ENCODE measurements at regions not wholly inside any gene's neighbourhood (a gene's known extent, or its start where the extent isn't known, plus 50 kb on each side); places are given as distances from the start of the nearest gene placed in this dataset.

DNA sequence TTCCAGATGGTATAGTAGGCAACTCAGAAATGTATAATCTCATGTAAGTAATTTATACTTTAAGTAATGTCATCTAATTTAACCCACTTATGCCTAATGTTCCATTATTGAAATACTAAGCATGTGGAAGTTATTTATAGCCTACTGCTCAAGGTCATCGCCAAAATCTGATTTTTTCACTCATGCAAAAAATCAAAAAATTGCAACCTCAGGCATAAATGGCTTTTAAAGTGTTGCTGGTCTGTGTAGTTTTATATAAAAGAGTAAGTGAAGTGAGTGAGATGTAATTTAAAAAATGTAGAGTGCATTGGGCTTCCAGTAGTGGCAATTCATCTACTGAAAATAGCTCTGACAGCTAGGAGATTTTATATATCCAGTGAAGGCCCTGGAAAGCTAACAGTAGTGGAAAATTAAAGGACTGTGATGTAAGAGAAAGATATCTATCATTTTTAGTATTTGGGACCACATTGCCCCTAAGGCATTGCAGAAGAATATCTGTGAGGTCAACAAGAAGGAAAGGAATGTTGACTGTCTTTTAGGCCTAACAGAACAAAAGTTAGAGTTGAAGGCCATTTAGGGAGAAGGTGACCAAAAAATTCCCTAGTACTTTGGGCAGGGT is 624.5 kb upstream of the CHORDC1 start:
- H3F3A ChIP-seq (ENCODE audit: insufficient read depth, low read length), result no peaks in the 10 kb centered on the region
- no peak overlapping the region for H3K4me2 ChIP-seq (ENCODE audit: low read depth, low read length)
- no peaks in the 10 kb centered on the region for H3K79me2 ChIP-seq (ENCODE audit: low read length)
- H3K27ac ChIP-seq (ENCODE audit: low read length), result no peak overlapping the region
- H3K4me3 ChIP-seq (ENCODE audit: low read length), result no peak overlapping the region
- no peaks in the 10 kb centered on the region for H3K9me2 ChIP-seq (replicated peaks; ENCODE audit: insufficient read depth, low read length)
- H3K4me1 ChIP-seq (ENCODE audit: low read length), result no peaks in the 10 kb centered on the region
- no peaks in the 10 kb centered on the region for H4K20me1 ChIP-seq (ENCODE audit: insufficient read depth, low read length)
- no peaks in the 10 kb centered on the region for H3K27me3 ChIP-seq (replicated peaks; ENCODE audit: insufficient read depth, low read length)
- TF ChIP-seq, protein P1, sequence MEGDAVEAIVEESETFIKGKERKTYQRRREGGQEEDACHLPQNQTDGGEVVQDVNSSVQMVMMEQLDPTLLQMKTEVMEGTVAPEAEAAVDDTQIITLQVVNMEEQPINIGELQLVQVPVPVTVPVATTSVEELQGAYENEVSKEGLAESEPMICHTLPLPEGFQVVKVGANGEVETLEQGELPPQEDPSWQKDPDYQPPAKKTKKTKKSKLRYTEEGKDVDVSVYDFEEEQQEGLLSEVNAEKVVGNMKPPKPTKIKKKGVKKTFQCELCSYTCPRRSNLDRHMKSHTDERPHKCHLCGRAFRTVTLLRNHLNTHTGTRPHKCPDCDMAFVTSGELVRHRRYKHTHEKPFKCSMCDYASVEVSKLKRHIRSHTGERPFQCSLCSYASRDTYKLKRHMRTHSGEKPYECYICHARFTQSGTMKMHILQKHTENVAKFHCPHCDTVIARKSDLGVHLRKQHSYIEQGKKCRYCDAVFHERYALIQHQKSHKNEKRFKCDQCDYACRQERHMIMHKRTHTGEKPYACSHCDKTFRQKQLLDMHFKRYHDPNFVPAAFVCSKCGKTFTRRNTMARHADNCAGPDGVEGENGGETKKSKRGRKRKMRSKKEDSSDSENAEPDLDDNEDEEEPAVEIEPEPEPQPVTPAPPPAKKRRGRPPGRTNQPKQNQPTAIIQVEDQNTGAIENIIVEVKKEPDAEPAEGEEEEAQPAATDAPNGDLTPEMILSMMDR (IDR thresholded peaks at IDR 0.05; ENCODE audit: low read length), result no peak
- TF ChIP-seq EZH2 (optimal IDR thresholded peaks at IDR 0.05; ENCODE audit: low read depth, low read length) (no peak), EZH2phosphoT487 (IDR thresholded peaks at IDR 0.05; ENCODE audit: low read length) (no peak)
- H3K9me3 ChIP-seq (replicated peaks; ENCODE audit: insufficient read depth, low read length), result no peaks in the 10 kb centered on the region
- no peak for DNase-seq
- H3K9ac ChIP-seq (ENCODE audit: low read length), result no peak overlapping the region
- no peak overlapping the region for H2AFZ ChIP-seq (ENCODE audit: low read length)
- H3K36me3 ChIP-seq (replicated peaks; ENCODE audit: insufficient read depth, low read length), result no peaks in the 10 kb centered on the region

DNA sequence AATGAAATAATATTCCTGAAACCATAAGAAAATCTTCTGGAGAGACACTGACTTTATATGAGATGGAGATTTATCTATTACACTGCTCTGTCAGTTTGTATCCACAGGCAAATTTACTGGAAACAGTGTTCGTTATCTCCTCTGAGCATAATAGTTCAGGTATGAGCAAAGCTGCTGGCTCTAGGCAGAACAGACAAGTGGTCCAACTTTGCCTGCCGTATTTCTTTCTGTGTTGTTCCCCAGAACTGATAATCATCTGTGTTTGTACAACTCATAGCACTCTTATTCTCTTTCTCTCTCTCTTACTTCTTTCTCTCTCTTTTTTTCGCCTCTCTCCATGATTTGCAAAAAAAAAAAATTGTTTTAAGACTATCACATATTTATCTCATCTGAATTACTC is 623.8 kb upstream of the CHORDC1 start:
- H3K79me2 ChIP-seq (ENCODE audit: low read length), result no peaks in the 10 kb centered on the region
- H3K9me3 ChIP-seq (replicated peaks; ENCODE audit: insufficient read depth, low read length), result no peaks in the 10 kb centered on the region
- H3K4me1 ChIP-seq (ENCODE audit: low read length), result no peaks in the 10 kb centered on the region
- no peak overlapping the region for H2AFZ ChIP-seq (ENCODE audit: low read length)
- no peak for DNase-seq
- no peaks in the 10 kb centered on the region for H3F3A ChIP-seq (ENCODE audit: insufficient read depth, low read length)
- no peaks in the 10 kb centered on the region for H3K9me2 ChIP-seq (replicated peaks; ENCODE audit: insufficient read depth, low read length)
- no peaks in the 10 kb centered on the region for H3K36me3 ChIP-seq (replicated peaks; ENCODE audit: insufficient read depth, low read length)
- H3K4me2 ChIP-seq (ENCODE audit: low read depth, low read length), result no peak overlapping the region
- TF ChIP-seq, protein P1 (IDR thresholded peaks at IDR 0.05; ENCODE audit: low read length), result no peak
- no peak for TF ChIP-seq EZH2phosphoT487 (IDR thresholded peaks at IDR 0.05; ENCODE audit: low read length)
- TF ChIP-seq EZH2 (optimal IDR thresholded peaks at IDR 0.05; ENCODE audit: low read depth, low read length), result no peak
- no peak overlapping the region for H3K4me3 ChIP-seq (ENCODE audit: low read length)
- H3K9ac ChIP-seq (ENCODE audit: low read length), result no peak overlapping the region
- H4K20me1 ChIP-seq (ENCODE audit: insufficient read depth, low read length), result no peaks in the 10 kb centered on the region
- H3K27ac ChIP-seq (ENCODE audit: low read length), result no peak overlapping the region
- H3K27me3 ChIP-seq (replicated peaks; ENCODE audit: insufficient read depth, low read length), result no peaks in the 10 kb centered on the region

DNA sequence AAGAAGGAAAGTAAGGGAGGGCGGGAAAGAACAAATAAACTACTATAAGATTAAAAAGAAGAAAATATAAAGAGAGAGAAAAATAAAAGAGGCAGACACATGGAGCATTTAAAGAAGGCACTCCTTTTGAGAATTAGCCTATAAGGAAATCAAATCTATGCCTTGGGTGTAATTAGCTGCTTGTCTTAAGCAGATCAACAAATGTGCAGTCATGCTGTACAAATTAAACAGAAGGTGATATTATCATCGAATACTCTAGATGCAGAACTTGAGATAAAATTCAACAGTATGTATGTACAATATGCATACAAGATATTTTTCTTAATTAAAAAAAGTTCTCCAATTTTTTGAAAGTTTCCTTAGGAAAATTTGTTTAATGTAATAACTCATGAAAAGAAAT is 623.0 kb upstream of the CHORDC1 start:
- H3K4me3 ChIP-seq (ENCODE audit: low read length), result no peak overlapping the region
- H3K4me1 ChIP-seq (ENCODE audit: low read length), result no peaks in the 10 kb centered on the region
- no peaks in the 10 kb centered on the region for H3K27me3 ChIP-seq (replicated peaks; ENCODE audit: insufficient read depth, low read length)
- no peak overlapping the region for H3K27ac ChIP-seq (ENCODE audit: low read length)
- H3K36me3 ChIP-seq (replicated peaks; ENCODE audit: insufficient read depth, low read length), result no peaks in the 10 kb centered on the region
- no peaks in the 10 kb centered on the region for H3K9me3 ChIP-seq (replicated peaks; ENCODE audit: insufficient read depth, low read length)
- TF ChIP-seq EZH2 (optimal IDR thresholded peaks at IDR 0.05; ENCODE audit: low read depth, low read length), result no peak
- TF ChIP-seq, protein P1 (IDR thresholded peaks at IDR 0.05; ENCODE audit: low read length), result no peak
- TF ChIP-seq EZH2phosphoT487 (IDR thresholded peaks at IDR 0.05; ENCODE audit: low read length), result no peak
- DNase-seq, result no peak
- no peaks in the 10 kb centered on the region for H3K9me2 ChIP-seq (replicated peaks; ENCODE audit: insufficient read depth, low read length)
- no peak overlapping the region for H2AFZ ChIP-seq (ENCODE audit: low read length)
- H4K20me1 ChIP-seq (ENCODE audit: insufficient read depth, low read length), result no peaks in the 10 kb centered on the region
- no peak overlapping the region for H3K9ac ChIP-seq (ENCODE audit: low read length)
- H3K4me2 ChIP-seq (ENCODE audit: low read depth, low read length), result no peak overlapping the region
- H3K79me2 ChIP-seq (ENCODE audit: low read length), result no peaks in the 10 kb centered on the region
- no peaks in the 10 kb centered on the region for H3F3A ChIP-seq (ENCODE audit: insufficient read depth, low read length)
